ENCODE measurements at regions not wholly inside any gene's neighbourhood (a gene's known extent, or its start where the extent isn't known, plus 50 kb on each side); places are given as distances from the start of the nearest gene placed in this dataset.

DNA sequence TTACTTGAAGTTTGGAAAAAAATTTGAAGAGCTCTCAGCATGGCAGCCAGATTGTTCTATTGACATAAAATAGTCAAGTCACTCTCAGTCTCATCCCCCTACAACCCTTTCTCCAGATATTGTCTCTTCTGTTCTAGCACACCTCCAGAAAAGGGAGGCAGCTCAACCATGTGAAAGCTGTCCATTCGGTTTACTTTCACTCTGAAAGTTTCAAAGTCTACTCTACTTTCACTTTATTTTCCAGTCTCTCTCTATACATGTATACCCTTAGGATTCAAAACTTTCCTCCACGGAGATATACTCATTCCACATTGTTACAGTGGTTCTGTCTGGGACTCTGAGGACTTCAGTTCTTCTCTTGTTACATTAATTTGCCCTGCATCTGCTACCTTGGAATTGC, 111.0 kb upstream of the STAC start:
- no peak for DNase-seq (ENCODE audit: low read depth in 3 of 3)

DNA sequence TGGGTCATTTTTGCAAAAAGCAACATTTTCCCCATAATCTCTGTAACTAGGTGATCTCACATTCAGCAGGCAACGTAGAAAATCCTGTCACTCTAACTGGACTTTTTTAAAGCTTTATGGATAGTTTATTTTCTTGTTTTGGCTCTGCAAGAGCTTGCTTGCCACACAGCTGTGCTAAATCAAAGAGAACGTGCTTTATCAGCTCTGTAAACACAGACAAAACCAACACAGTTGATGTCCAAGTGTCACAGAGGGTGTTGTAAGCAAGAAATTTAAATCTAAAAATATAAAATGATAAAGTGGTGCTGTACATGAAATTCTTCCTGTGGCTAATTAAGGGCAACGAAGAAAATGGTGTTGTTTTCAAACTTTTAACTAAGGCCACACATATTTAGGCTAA, 97.5 kb upstream of the STAC start:
- no peak for DNase-seq (ENCODE audit: low read depth in 3 of 3)

DNA sequence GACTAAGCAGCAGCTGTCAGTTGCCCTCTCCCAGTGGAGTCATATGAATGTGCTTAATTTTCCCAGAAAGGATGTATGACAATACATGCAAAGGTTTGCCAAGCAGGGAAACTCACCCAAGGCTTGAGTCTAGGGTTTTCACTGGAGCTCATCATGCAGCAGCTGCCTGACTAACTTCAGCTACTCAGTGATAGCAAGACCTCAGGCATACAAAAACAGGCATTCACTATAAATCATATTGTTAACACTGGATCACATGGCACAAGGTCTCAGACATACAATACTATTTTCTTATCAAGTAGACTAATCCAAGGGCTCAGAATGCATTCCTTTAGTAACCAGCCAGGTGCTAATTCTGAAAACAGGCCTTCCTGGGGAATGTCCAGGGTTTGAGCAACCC, 85.0 kb upstream of the STAC start:
- no peak for DNase-seq (ENCODE audit: low read depth in 3 of 3)

DNA sequence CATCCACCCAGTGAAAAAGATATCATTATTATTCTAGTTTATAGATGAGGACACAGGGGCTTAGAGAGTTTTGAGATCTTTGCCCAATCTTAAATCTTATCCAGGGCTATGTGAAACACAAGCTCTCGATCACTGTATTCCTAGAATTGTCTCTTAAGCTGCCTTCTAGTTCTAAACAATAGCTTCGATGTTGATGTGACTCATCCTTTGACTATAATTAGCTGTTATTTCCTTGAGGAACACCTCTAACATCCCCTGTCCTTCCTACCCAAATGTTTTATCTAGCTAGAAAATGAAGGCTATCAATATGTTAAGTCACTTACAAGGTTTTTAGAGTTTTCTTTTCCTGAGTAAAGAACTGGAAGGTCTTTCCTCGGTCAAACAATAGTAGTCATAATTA, 83.1 kb upstream of the STAC start:
- DNase-seq (ENCODE audit: low read depth in 3 of 3): no peak

DNA sequence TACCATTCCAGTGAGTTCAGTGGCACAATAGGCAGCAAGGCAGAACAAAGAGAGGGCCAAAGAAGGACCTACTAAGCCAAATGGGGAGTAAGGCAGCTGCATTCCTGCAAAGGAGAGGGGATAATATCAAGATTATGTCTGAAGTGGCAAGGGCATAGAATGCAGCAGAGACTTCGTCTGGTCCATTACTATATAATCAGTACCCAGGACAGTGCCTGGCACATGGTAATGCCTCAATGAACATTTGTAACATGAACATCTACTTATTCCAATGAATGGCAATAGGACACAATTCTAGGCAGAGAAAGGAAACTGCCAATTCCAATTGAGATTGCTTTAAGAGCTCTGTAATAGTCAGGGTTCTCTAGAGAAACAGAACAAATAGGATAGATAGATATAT, 82.1 kb upstream of the STAC start:
- DNase-seq (ENCODE audit: low read depth in 3 of 3): no peak

DNA sequence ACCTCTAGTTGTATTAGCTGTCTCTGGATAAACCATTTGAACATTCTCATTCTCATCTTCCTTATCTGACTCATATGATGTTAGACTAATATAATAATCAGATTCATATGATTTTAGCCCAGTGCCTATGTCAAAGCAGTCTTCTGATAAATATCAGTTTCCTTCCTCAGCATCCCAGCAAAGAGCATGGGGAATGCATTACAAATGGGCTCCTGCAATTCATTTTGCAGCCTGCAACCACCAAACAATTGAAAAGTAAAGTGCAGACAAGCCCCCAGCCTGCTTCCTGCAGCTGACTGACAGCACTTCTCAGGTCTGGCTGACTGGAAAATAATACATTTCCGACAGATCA, 78.2 kb upstream of the STAC start:
- DNase-seq (ENCODE audit: low read depth in 3 of 3): no peak

DNA sequence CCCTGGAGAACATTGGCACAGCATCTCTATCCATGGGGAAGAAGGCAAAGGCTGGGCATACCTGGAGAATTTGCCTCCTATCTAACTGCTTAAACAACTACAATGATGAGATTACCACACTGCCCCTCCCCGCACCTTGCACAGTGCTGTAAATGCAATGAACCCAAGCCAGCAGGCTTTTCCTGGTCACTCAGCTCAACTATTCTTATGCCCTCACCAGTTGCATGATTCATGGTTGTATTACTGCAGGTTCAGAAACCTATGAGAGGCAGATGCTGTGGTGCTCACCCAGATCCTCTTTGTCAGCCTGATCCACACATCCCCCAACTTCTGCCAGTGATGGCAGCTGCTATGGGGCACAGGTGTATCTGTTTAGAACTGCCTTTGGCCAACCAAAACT, 77.7 kb upstream of the STAC start:
- DNase-seq (ENCODE audit: low read depth in 3 of 3): no peak

DNA sequence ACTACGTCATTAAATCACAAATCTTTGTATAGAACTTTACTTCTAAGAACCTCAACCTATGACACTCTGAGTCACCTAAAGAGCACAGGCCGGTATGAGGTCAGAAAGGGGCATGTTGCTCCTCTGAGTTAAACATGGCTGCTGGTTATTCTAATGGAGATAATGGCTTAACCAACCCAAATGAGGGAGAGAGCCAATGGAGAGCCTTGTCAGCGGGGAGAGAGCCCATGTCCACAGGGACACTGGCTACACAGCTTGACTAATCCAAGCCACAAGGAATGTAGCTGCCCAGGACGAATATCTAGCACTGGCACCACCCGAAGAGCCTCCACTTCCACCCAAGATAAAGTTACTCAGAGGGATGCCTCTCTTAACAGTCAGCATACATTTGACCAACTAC, 77.0 kb upstream of the STAC start:
- DNase-seq (ENCODE audit: low read depth in 3 of 3): no peak

DNA sequence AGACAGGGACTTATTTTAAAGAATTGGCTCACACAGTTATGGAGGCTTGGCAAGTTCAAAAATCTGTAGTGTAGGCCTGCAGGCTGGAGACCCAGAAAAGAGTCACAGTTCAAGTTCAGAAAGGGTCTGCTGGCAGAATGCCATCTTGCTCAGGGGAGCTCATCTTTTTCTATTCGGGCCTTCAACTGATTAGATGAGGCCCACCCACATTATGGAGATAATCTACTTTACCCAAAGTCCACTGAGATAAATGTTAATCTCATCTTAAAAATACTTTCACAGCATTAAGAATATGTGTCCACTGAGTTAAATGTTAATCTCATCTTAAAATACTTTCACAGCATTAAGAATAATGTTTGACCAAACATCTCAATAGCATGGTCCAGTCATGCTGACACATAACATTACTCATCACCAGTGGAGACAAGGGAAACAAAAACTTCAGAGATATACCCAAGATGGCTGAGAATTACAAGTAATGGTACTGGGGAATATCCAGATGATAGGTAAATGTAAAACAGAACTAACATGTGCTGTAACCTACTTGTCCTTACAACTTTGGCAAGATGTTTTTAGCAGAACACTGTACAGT, 74.3 kb upstream of the STAC start:
- DNase-seq (ENCODE audit: low read depth in 3 of 3): no peak

DNA sequence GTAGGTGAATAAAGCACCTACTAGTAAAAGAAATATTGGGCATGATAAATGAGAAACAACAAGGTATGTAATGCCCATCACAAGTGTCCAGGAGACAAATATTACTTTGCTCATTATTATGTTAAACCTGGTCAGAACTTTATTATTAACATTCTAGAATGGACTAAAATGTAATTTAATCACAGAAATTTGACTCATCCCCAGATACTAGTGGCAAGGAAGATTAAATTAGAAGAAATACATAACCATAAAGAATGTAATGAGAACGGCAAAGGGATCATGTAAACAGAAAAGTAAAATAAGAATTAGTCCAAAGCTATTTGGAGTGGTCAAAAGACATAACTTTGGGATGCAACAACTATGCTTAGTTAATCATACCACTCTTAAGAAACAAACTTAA, 71.2 kb upstream of the STAC start:
- DNase-seq (ENCODE audit: low read depth in 3 of 3): no peak

DNA sequence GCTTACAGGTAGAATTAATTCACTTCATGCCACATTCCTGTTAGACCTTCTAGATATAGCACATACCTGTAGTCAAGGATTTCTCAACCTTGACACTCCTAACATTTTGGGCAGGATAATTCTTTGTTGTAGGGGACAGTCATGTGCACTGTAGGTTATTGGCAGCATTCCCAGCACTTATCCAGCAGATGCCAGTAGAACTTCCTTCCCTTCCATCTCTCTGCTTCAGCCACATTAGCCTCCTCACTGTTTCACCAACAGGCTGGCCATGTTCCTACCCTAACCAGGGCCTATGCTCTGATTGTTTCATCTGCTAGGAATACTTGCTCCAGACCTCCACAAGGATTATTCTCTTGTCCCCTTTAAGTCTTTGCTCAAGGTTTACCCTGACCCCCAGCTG, 68.0 kb upstream of the STAC start:
- no peak for DNase-seq (ENCODE audit: low read depth in 3 of 3)

DNA sequence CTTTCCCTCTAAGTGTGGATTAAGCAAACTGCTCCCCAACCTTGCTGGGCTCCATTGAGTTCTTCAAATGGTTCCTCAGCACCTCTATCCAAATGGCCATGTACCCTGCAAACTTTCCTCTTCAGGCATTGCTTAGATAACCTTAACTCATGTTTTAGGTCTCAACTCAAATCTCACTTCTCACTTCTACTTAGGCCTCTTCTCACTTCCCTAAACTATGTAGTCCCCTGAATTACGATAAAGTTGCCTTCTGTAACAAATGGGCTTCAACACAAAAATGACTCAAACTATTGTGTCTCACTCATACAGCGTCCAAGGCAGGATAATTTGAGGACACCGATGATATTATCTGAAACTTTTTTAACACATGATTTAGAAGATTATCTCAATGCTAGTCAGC, 62.4 kb upstream of the STAC start:
- DNase-seq (ENCODE audit: low read depth in 3 of 3): no peak

DNA sequence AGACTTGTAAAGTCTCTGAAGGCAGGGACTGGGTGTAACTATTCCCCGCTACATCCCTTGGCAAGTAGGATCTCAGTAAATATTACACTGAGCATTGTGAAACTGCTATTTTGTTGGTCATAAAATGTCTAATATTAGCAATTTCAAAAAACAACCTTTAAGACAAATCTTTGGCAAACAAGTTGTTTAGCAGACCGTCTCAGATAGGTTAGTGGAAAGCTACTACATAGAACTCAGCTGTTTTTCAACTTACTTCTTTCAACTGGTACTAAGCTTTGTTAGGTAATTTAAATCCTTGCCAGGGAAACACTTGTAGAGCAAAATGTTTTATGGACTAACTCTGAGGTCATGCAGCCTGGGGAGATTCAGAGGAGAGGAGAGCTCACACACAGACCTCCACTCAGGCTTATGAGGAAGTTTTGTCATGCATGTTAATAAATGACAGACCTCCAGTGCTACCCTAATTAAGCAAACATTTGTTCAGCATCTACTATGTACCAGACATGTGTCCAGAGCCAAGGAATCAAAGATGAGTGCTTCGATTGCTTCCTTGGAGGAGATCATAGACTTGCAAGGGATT, 61.6 kb upstream of the STAC start:
- no peak for DNase-seq (ENCODE audit: low read depth in 3 of 3)

DNA sequence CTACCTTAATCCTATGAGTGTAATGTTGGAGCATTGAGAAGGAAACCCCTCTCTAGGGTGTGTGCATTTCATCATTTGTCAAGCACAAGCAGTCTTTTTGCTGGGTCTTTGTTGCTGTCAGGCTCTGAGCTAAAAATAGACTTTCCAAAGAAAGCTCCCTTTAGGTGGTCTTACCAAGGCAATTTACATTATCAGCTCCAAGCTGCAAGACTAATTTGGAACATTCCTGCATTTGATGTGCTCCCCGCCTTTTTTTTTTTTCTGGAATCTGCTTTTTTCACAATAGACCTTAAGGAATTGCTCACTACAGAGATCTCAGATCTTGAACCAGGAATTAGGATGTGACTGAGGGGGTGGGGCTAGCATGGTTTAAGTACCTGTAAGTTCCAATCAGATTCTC, 60.6 kb upstream of the STAC start:
- DNase-seq (ENCODE audit: low read depth in 3 of 3): no peak

All from stimulated activated CD4-positive, alpha-beta T cell treated with anti-CD3 and anti-CD28 coated beads, TNF-alpha, amount 100 ng/mL, for 4 hours (primary cell).